GM12875 (cell line): ENCODE measurements at regions not wholly inside any gene's neighbourhood (a gene's known extent, or its start where the extent isn't known, plus 50 kb on each side); places are given as distances from the start of the nearest gene placed in this dataset.

Experiments
- H3K4me3 ChIP-seq: one replicate; pipeline ENCODE4 v1.5.1; 2011; ENCODE audit warnings: low read depth, low read length, control low read depth
- TF ChIP-seq, protein P1 (sequence below): IDR thresholded peaks from 2 replicates; pipeline ENCODE4 v1.5.1; 2011; ENCODE audit warnings: low read depth, mild to moderate bottlenecking, control low read depth, inconsistent platforms, low read length, moderate library complexity, borderline replicate concordance; ENCODE audit not compliant: insufficient read depth

DNA sequence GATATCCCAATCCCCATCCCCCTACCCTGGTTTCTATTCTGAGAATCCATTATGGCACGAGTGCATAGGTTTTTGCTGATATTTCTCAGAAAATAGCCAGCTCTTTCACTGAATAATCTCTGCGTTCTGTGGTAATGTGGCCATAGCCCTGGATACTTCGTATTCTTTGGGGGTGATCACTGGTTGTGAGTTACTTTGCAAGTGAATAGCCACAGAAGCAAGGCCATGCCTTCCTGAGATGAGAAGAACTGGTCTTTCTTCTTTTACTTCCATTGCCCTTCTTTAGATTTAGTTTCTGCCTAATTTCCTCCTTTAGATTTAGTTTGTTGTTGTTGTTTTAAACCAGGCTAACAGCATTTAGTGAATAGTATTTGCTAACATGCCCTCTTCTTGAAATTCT lies 323.4 kb downstream of the CDC14C start:
- no peak overlapping the region for H3K4me3 ChIP-seq
- TF ChIP-seq, protein P1, sequence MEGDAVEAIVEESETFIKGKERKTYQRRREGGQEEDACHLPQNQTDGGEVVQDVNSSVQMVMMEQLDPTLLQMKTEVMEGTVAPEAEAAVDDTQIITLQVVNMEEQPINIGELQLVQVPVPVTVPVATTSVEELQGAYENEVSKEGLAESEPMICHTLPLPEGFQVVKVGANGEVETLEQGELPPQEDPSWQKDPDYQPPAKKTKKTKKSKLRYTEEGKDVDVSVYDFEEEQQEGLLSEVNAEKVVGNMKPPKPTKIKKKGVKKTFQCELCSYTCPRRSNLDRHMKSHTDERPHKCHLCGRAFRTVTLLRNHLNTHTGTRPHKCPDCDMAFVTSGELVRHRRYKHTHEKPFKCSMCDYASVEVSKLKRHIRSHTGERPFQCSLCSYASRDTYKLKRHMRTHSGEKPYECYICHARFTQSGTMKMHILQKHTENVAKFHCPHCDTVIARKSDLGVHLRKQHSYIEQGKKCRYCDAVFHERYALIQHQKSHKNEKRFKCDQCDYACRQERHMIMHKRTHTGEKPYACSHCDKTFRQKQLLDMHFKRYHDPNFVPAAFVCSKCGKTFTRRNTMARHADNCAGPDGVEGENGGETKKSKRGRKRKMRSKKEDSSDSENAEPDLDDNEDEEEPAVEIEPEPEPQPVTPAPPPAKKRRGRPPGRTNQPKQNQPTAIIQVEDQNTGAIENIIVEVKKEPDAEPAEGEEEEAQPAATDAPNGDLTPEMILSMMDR: no peak

DNA sequence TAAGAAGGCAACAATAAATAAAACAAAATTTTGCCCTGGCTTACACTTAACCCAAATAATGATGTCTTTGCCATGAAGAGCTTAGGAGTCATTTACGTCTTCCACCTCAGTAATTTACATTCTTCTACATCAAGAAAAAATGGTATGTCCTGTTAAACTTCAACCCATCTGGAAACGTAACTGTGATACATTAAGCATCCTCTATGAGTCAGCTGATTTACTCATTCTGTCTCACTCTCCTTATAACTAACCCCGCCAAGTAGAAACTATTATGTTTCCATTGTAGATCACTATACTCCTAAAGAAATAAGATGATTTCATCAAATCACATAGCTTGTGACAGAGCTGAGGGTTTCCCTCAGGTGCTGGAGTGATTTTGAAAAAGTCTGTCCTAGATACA lies 330.7 kb downstream of the CDC14C start:
- TF ChIP-seq, protein P1: no peak
- no peak overlapping the region for H3K4me3 ChIP-seq

DNA sequence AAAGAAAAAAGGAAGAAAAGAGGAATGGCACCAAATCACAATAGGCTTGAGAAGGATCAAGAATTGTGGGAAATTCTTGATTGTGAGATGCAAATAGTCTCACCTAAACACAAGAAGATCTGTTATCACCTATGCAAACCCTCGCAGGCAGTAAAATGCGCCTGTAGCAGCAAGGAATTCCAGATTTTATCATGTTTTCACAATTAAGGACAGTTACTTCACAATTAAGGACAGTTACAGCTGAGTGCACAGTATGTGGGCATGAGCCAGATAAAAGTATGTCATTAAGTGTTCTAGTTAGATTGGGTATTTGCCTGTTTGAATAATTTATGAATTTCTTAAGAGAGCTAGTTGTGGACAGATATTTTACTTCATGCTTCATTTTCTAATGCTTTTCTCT lies 336.2 kb downstream of the CDC14C start:
- H3K4me3 ChIP-seq: no peak overlapping the region
- TF ChIP-seq, protein P1: no peak

DNA sequence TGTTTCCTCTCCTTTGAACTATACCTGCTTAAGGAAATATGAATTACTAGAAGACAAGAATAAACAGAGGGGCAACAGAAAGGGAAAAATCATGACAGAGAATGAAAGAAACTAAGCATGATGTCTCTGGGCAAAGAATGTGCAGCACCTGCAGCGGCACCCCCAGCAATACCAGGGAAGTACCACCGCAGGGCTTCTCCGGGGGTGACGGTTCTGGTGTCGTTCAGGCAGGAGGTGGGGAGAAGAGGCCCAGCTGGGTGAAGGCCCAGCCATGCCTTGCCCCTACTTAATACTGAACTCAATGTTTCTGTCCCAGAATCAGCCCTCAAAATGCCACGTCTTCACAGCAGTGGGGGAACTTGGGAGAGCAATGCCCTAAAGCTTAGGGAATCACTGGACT lies 337.6 kb downstream of the CDC14C start:
- no peak overlapping the region for H3K4me3 ChIP-seq
- TF ChIP-seq, protein P1: no peak

DNA sequence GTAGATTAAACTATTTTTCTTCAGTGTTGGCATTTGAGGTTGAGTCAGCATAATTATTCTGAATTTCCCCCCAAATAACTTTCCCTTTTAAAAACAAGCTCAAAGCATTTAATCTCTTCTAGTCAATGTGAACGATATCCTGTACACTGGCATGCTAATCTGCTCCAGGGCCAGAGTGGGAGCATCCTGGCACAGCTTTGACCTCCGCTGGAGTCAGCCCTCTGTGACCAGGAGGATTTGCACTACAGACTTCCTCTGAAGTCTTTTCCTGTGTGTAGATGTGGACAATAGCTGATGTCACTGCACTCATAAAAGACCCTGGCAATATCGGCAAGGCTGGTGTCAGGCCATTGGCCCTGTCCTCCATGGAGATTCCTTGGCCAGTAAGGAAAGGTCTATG lies 340.2 kb downstream of the CDC14C start:
- TF ChIP-seq, protein P1: no peak
- H3K4me3 ChIP-seq: no peak overlapping the region

DNA sequence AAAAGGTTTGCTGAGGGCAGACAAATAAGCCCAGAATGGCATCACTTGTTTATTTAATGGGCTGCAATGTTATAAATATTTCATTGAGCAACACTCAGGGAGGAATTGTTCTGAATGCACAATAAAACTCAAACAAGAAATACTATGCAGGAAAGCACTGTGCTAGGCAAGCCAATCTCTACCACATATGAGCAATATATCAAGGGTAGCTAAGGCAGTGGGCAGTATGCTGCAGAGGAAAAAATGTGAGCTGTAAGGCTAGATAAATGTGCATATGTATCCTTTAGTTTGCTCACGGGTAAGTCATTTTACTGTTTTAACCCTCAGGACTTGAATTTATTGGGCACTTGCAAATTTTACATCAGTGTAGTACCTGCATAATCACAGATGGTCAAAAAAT lies 349.6 kb downstream of the CDC14C start:
- TF ChIP-seq, protein P1: no peak
- no peak overlapping the region for H3K4me3 ChIP-seq

DNA sequence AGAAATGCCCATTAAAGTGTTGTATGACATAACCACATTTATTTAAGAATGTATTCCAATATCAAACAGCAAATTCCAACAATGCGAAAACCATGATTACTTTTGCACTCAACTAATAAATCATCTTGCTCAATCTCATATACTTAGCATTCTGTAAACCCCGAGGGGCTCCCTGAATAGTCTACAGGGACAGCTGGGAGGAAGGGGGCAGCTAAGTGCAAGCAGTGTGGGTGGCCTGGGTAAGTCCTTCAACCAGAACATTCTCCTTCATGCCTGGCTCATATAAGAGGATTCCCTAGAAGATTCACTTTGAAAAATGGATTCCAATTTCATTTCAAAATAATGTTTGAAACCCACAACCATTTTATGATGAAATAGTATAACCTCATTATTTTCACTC lies 355.5 kb downstream of the CDC14C start:
- H3K4me3 ChIP-seq: no peak overlapping the region
- TF ChIP-seq, protein P1: no peak
